ENCODE measurements at regions not wholly inside any gene's neighbourhood (a gene's known extent, or its start where the extent isn't known, plus 50 kb on each side); places are given as distances from the start of the nearest gene placed in this dataset.

DNA sequence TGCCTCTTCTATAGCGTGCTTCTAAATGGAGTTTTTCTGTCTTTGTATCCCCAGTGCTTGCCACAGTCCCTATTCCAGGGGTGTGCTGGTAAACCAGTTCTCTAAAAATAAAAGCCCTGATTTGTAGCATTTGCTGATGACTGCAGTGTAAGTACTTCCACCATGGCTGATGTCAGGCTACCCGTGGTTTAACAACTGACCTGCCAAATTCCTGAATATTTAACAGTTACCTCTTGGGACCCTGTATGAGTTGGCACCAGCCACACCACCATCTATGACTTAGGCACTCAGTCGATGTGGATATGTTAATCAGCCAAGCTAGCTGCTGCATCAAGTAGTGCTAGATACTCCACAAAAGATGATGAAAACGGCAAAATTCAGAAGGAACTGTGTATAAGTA is 94.0 kb upstream of the MTNR1B start:
- Histone ChIP-seq H3K9me3 (no peaks in the 10 kb centered on the region), H3K36me3 (no peaks in the 10 kb centered on the region), H3K27ac (no peak overlapping the region), H3K4me1 (no peaks in the 10 kb centered on the region), H3K4me3 (no peak overlapping the region), H3K27me3 (no peaks in the 10 kb centered on the region)
- no peak for DNase-seq
- intact Hi-C loops (cut with DNase I; ENCODE audit: low total_unique reads) (no loop called here), in situ Hi-C loops (cut with MboI; ENCODE audit: low pct_ligation_motif_present in 1 of 4, low pct_unique_long_range_greater_than_20kb in 1 of 4, low sequenced_read_pairs in 3 of 4) (no loop called here)
- TF ChIP-seq EP300 (IDR thresholded peaks at IDR 0.05; ENCODE audit: low read depth) (no peak), POLR2AphosphoS5 (IDR thresholded peaks at IDR 0.05) (no peak), POLR2A (IDR thresholded peaks at IDR 0.05) (no peak)
- TF ChIP-seq, protein P1, sequence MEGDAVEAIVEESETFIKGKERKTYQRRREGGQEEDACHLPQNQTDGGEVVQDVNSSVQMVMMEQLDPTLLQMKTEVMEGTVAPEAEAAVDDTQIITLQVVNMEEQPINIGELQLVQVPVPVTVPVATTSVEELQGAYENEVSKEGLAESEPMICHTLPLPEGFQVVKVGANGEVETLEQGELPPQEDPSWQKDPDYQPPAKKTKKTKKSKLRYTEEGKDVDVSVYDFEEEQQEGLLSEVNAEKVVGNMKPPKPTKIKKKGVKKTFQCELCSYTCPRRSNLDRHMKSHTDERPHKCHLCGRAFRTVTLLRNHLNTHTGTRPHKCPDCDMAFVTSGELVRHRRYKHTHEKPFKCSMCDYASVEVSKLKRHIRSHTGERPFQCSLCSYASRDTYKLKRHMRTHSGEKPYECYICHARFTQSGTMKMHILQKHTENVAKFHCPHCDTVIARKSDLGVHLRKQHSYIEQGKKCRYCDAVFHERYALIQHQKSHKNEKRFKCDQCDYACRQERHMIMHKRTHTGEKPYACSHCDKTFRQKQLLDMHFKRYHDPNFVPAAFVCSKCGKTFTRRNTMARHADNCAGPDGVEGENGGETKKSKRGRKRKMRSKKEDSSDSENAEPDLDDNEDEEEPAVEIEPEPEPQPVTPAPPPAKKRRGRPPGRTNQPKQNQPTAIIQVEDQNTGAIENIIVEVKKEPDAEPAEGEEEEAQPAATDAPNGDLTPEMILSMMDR (IDR thresholded peaks at IDR 0.05), result no peak
- WGBS, 2 donors (ENCODE audit: low coverage in 1 of 2), result 85% methylated on average over 4 of the region's 4 CpGs; no CpG with 5 or more reads in 1 of the 2 donors

DNA sequence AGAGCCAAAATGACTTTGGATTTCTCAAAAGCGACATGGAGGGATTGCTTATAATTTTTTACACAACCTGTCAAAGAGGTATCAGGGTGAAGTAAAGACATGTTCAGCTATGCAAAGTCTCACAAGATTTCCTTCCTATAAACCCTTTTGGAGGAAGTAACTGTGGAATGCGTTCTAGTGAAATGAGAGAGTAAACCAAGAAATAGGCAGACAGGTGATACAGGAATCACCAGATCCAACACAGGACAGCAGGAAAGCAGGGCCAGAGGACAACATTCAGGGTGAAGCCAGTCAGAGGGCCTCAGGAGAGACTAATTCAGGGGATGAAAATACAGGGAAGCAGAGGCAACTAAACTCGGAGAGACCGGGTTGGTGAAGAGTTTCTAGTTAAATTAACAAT is 90.4 kb upstream of the MTNR1B start:
- intact Hi-C loops (cut with DNase I; ENCODE audit: low total_unique reads), result no loop called here

DNA sequence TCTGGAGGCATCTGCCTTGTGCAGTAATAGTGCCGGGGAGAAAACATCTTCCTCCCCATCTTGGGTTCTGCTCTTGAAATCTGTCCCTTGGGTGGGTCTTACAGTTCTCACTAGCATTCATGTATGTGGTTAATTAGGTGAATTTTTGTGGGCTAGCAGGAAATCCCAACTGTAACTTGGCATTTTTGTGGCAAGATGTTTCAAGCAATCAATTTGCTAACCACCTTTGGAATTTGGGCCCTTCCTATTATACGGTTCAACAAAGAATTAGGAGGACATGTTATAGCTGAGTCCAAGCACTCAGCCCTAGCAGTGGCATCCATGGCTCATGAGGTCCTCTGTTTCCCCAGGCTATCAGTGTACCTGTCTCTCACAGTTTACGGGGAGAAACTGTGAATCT is 89.1 kb upstream of the MTNR1B start:
- H3K27me3 ChIP-seq, result no peaks in the 10 kb centered on the region
- in situ Hi-C loops (cut with MboI; ENCODE audit: low pct_ligation_motif_present in 1 of 4, low pct_unique_long_range_greater_than_20kb in 1 of 4, low sequenced_read_pairs in 3 of 4) (no loop called here), intact Hi-C loops (cut with DNase I; ENCODE audit: low total_unique reads) (no loop called here)
- no peaks in the 10 kb centered on the region for H3K36me3 ChIP-seq
- no peak for DNase-seq
- no peaks in the 10 kb centered on the region for H3K4me1 ChIP-seq
- no peak overlapping the region for H3K4me3 ChIP-seq
- no peak for TF ChIP-seq EP300 (IDR thresholded peaks at IDR 0.05; ENCODE audit: low read depth)
- TF ChIP-seq POLR2AphosphoS5 (IDR thresholded peaks at IDR 0.05), result no peak
- TF ChIP-seq, protein P1 (IDR thresholded peaks at IDR 0.05), result no peak
- no peak for TF ChIP-seq POLR2A (IDR thresholded peaks at IDR 0.05)
- H3K9me3 ChIP-seq, result no peaks in the 10 kb centered on the region
- 78 to 86% methylated on average over 1 to 3 of the region's 3 CpGs for WGBS, 2 donors (ENCODE audit: low coverage in 1 of 2)
- H3K27ac ChIP-seq, result no peak overlapping the region

More for the DNA sequence above, 90.4 kb upstream of the MTNR1B start:
- no peaks in the 10 kb centered on the region for H3K27me3 ChIP-seq
- DNase-seq, result no peak
- H3K4me3 ChIP-seq, result no peak overlapping the region
- H3K27ac ChIP-seq, result no peak overlapping the region
- no peaks in the 10 kb centered on the region for H3K36me3 ChIP-seq
- TF ChIP-seq POLR2AphosphoS5 (IDR thresholded peaks at IDR 0.05), result no peak
- TF ChIP-seq, protein P1 (IDR thresholded peaks at IDR 0.05), result no peak
- no peaks in the 10 kb centered on the region for H3K9me3 ChIP-seq
- no peaks in the 10 kb centered on the region for H3K4me1 ChIP-seq
- in situ Hi-C loops (cut with MboI; ENCODE audit: low pct_ligation_motif_present in 1 of 4, low pct_unique_long_range_greater_than_20kb in 1 of 4, low sequenced_read_pairs in 3 of 4), result no loop called here
- 76 to 82% methylated on average over 4 of the region's 4 CpGs for WGBS, 2 donors (ENCODE audit: low coverage in 1 of 2)

DNA sequence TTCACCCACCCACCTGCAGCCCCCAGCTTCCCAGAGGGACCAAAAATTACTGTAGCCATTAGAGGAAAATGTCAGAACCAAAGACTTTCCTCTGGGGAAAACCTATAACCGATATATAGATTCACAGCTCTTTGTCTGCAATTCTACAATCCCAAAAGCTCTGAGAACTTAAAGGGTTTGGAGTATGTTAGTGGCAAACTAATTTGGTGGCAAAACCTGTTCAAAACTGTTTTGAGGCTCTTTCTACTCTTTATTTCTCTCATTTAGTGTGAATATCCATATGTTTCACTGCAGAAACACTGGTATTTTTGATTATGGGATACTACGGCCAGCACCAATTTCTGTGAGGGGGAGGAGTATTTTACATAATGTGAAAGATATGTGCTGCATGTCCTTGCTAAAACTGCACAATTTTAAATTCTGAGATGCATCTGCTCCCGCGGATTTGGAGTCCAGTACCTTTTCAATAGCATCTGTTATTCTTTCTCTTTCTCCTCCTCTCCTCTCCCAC is 87.5 kb upstream of the MTNR1B start:
- H3K36me3 ChIP-seq, result no peaks in the 10 kb centered on the region
- 91 to 100% methylated on average over 3 to 4 of the region's 4 CpGs for WGBS, 2 donors (ENCODE audit: low coverage in 1 of 2)
- no peaks in the 10 kb centered on the region for H3K27me3 ChIP-seq
- H3K27ac ChIP-seq, result no peak overlapping the region
- no peak for TF ChIP-seq POLR2A (IDR thresholded peaks at IDR 0.05)
- intact Hi-C loops (cut with DNase I; ENCODE audit: low total_unique reads) (no loop called here), in situ Hi-C loops (cut with MboI; ENCODE audit: low pct_ligation_motif_present in 1 of 4, low pct_unique_long_range_greater_than_20kb in 1 of 4, low sequenced_read_pairs in 3 of 4) (no loop called here)
- no peak for DNase-seq
- no peak overlapping the region for H3K4me3 ChIP-seq
- H3K4me1 ChIP-seq, result no peaks in the 10 kb centered on the region
- no peaks in the 10 kb centered on the region for H3K9me3 ChIP-seq

Data from transverse colon (tissue), 4 donors.